GM23248 (cell line): ENCODE measurements at regions not wholly inside any gene's neighbourhood (a gene's known extent, or its start where the extent isn't known, plus 50 kb on each side); places are given as distances from the start of the nearest gene placed in this dataset.

ENCODE experiments used
- DNase-seq: peaks from one replicate; pipeline ENCODE4 v3.0.0-alpha.2; 2015
- H2AFZ ChIP-seq: fragments of 200-600 bp; sonication (generic); 2 replicates; pipeline ENCODE4 v1.6.1; 2016; ENCODE audit warnings: antibody characterized with exemption
- H3F3A ChIP-seq: fragments of 200-600 bp; sonication (generic); 2 replicates; pipeline ENCODE4 v1.6.1; 2016; ENCODE audit warnings: mild to moderate bottlenecking, antibody characterized with exemption, mixed run types; ENCODE audit not compliant: insufficient read depth
- H3K27ac ChIP-seq: fragments of 200-600 bp; sonication (generic); 2 replicates; pipeline ENCODE4 v1.5.1; 2016; ENCODE audit warnings: mild to moderate bottlenecking
- H3K27me3 ChIP-seq: fragments of 200-600 bp; sonication (generic); replicated peaks from 2 replicates; pipeline ENCODE4 v1.6.1; 2016; ENCODE audit warnings: mild to moderate bottlenecking; ENCODE audit not compliant: insufficient read depth
- H3K36me3 ChIP-seq: fragments of 200-600 bp; sonication (generic); 2 replicates; pipeline ENCODE4 v1.6.1; 2016; ENCODE audit warnings: low read depth, mild to moderate bottlenecking
- H3K4me1 ChIP-seq: fragments of 200-600 bp; sonication (generic); 2 replicates; pipeline ENCODE4 v1.6.1; 2016; ENCODE audit warnings: mild to moderate bottlenecking; ENCODE audit not compliant: insufficient read depth
- H3K4me2 ChIP-seq: fragments of 200-600 bp; sonication (generic); one replicate; pipeline ENCODE4 v1.6.1; 2016; ENCODE audit warnings: mild to moderate bottlenecking; ENCODE audit not compliant: unreplicated experiment
- H3K4me3 ChIP-seq: fragments of 200-600 bp; sonication (generic); 2 replicates; pipeline ENCODE4 v1.5.1; 2016; ENCODE audit warnings: mild to moderate bottlenecking
- H3K79me2 ChIP-seq: fragments of 200-600 bp; sonication (generic); 2 replicates; pipeline ENCODE4 v1.6.1; 2016; ENCODE audit warnings: mild to moderate bottlenecking; ENCODE audit not compliant: insufficient read depth
- H3K9ac ChIP-seq: fragments of 200-600 bp; sonication (generic); 2 replicates; pipeline ENCODE4 v1.6.1; 2016; ENCODE audit warnings: mild to moderate bottlenecking
- H3K9me2 ChIP-seq: fragments of 200-600 bp; sonication (generic); 2 replicates; pipeline ENCODE4 v1.6.1; 2016; ENCODE audit warnings: mixed run types, mild to moderate bottlenecking, moderate library complexity; ENCODE audit not compliant: insufficient read depth
- H3K9me3 ChIP-seq: fragments of 200-600 bp; sonication (generic); one replicate; pipeline ENCODE4 v1.6.1; 2017; ENCODE audit warnings: low read depth
- H4K20me1 ChIP-seq: fragments of 200-600 bp; sonication (generic); 2 replicates; pipeline ENCODE4 v1.6.0; 2016; ENCODE audit not compliant: insufficient read depth
- EZH2 ChIP-seq: fragments of 200-600 bp; sonication (generic); IDR thresholded peaks from 2 replicates; pipeline ENCODE4 v1.6.1; 2018; ENCODE audit warnings: antibody characterized with exemption, mild to moderate bottlenecking; ENCODE audit not compliant: insufficient read depth, poor library complexity, severe bottlenecking
- EZH2phosphoT487 ChIP-seq: fragments of 200-600 bp; sonication (generic); IDR thresholded peaks from 2 replicates; pipeline ENCODE4 v1.6.1; 2018; ENCODE audit warnings: antibody characterized with exemption, moderate library complexity, mild to moderate bottlenecking, low read depth; ENCODE audit not compliant: insufficient read depth
- WGBS, 2 experiments: methylation state at CpG; one replicate each; pipeline ENCODE4 v1.1.6; 2015 to 2017; ENCODE audit warnings: low lambda C conversion rate in 2 of 2, low coverage in 1 of 2; ENCODE audit errors: missing lambda C conversion rate in 2 of 2; 5-methylcytosine and 5-hydroxymethylcytosine counted together
- in situ Hi-C: fragments of 300-500 bp; cut with MboI; formaldehyde crosslinking; loops from 2 replicates; pipeline ENCODE4 v1.15.0; 2020

DNA sequence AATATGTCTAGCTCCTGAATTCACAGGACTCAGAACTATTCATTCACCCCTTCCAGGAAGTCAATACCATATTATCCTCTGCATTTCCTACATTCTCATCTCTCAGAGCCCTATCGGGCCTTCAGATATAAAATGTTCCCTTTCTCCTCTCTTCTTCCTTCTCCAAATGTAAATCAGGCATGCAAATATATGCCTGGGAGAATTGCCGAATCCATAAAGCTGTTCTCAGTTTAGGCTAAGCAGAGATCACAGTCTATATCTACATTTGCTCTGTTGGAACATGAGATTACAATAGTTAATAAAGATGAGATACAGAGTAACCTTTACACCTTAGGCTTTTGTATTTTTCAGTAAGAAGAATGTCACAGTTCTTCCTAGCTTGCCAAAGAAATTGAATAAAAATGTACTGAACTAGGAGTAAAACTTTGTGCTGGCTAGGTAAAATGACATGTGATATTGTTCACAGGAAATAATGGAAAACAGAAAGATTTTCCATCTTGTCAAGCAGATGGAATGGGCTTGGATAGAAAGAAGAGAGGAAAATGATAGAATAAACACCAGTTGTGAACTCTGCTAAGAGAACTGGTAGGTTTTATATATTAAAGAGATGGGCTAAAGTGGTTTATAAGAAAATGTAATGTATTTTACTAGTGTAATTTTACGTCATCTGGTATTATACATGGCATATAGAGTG is 161.5 kb downstream of the NRIP1 start:
- 94 to 98% methylated on average over 3 of the region's 3 CpGs for WGBS, 2 experiments
- no peak for TF ChIP-seq EZH2
- TF ChIP-seq EZH2phosphoT487: no peak
- Histone ChIP-seq H4K20me1 (no peaks in the 10 kb centered on the region), H2AFZ (no peak overlapping the region), H3K9ac (no peak overlapping the region), H3K27me3 (no peaks in the 10 kb centered on the region), H3K4me3 (no peak overlapping the region), H3K4me2 (no peak overlapping the region), H3F3A (peaks cover 32% of the 10 kb centered on the region), H3K9me2 (no peaks in the 10 kb centered on the region), H3K79me2 (no peaks in the 10 kb centered on the region), H3K36me3 (no peaks in the 10 kb centered on the region), H3K9me3 (no peaks in the 10 kb centered on the region), H3K27ac (no peak overlapping the region), H3K4me1 (peaks cover 26% of the 10 kb centered on the region)
- no peak for DNase-seq
- in situ Hi-C loops: no loop called here

DNA sequence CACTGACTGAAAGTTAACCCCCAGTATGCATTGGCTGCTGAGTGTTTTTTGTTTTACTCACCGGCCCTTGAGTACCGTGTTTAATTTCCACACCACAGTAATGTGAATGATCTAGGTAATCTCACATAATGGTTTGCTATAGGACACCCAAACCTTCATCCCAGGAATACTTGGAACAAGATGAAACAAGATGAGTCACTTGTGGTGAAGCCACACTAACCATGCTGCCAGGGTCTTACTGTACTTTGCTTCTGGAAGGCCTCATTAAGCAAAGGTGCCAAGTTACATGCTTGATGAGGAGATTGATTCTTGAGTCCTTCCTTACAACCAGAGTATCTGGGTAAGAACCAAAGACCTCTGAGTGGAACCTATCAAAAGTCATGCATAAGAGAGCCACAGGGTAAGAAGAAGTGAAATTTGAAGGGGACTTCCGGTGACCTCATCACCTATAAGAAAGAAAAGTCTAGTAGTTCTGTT is 163.3 kb downstream of the NRIP1 start:
- Histone ChIP-seq H3K4me1 (peaks cover 26% of the 10 kb centered on the region), H4K20me1 (no peaks in the 10 kb centered on the region), H3K9me3 (no peaks in the 10 kb centered on the region), H3K4me2 (peak overlapping the region; percentile 68), H3K36me3 (no peaks in the 10 kb centered on the region), H3K27me3 (no peaks in the 10 kb centered on the region), H2AFZ (0 out of 2 replicates have a peak overlapping the region, but pooled peaks have one; percentile 73), H3K9ac (no peak overlapping the region), H3K79me2 (no peaks in the 10 kb centered on the region), H3K4me3 (no peak overlapping the region), H3K9me2 (no peaks in the 10 kb centered on the region), H3F3A (peaks cover 32% of the 10 kb centered on the region), H3K27ac (no peak overlapping the region)
- in situ Hi-C loops: no loop called here
- peak; percentile 43 for DNase-seq
- WGBS, 2 experiments: 40 to 47% methylated on average over 3 of the region's 3 CpGs
- TF ChIP-seq EZH2phosphoT487 (no peak), EZH2 (no peak)

DNA sequence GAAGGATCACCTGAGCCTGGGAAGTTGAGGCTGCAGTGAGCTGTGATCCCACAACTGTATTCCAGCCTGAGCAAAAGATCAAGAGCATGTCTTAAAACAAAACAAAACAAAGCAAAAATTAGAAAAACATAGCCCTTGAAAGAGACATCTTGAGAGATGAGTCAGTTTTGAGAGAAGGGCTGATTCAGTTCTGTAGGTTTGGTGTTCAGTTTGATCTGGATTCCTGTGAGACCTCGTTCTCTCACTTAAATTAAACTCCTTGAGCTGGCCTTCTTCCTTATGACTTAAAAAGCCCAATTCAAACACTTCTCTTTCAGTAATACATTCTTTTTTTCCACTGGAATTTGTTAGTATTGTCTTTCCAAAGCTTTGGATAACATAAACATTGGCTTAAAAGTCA is 164.2 kb downstream of the NRIP1 start:
- H3K9ac ChIP-seq: peak overlapping the region; percentile 17; the same call in 1 of the 2 replicates
- H3K36me3 ChIP-seq: no peaks in the 10 kb centered on the region
- H3K4me1 ChIP-seq: peaks cover 26% of the 10 kb centered on the region
- H3K27me3 ChIP-seq: no peaks in the 10 kb centered on the region
- TF ChIP-seq EZH2 (no peak), EZH2phosphoT487 (no peak)
- in situ Hi-C loops: no loop called here
- H3K27ac ChIP-seq: peak overlapping the region; percentile 66
- H3K79me2 ChIP-seq: no peaks in the 10 kb centered on the region
- H3K9me2 ChIP-seq: no peaks in the 10 kb centered on the region
- no peaks in the 10 kb centered on the region for H4K20me1 ChIP-seq
- 3 to 4% methylated on average over 1 of the region's 1 CpG for WGBS, 2 experiments
- peak; percentile 71 for DNase-seq
- H3K4me3 ChIP-seq: peak overlapping the region; percentile 19; the same call in 1 of the 2 replicates
- H3K9me3 ChIP-seq: no peaks in the 10 kb centered on the region
- H3K4me2 ChIP-seq: peak overlapping the region; percentile 68
- peak overlapping the region; percentile 73 for H2AFZ ChIP-seq
- peaks cover 32% of the 10 kb centered on the region for H3F3A ChIP-seq

DNA sequence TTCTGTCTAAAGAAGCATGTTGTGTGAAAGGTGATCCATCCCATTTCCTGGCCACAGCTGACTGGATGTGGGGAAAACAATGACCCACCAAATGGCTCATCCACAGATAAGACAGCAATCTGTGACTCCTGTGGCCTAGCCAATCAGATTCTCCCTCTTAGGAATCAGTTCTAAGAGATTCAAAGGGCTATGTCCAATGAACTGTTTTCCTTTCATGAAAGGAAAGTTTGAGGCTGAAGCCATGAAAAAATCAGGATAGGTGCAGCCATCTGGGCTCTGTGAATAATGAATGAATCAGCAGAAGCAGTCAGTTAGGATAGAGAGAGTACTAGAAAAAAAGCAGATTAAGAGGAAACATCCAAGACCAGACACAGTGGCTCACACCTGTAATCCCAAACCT is 164.7 kb downstream of the NRIP1 start:
- Histone ChIP-seq H3K4me1 (peaks cover 26% of the 10 kb centered on the region), H3K36me3 (no peaks in the 10 kb centered on the region), H3K9ac (peak overlapping the region; percentile 17; the same call in 1 of the 2 replicates), H3K9me3 (no peaks in the 10 kb centered on the region), H4K20me1 (no peaks in the 10 kb centered on the region), H3F3A (peaks cover 32% of the 10 kb centered on the region), H3K4me3 (peak overlapping the region; percentile 19; the same call in 1 of the 2 replicates), H3K27me3 (no peaks in the 10 kb centered on the region), H3K9me2 (peaks cover 3% of the 10 kb centered on the region; the same call in 1 of the 2 replicates), H3K79me2 (no peaks in the 10 kb centered on the region), H3K27ac (peak overlapping the region; percentile 66), H2AFZ (peak overlapping the region; percentile 73), H3K4me2 (peak overlapping the region; percentile 68)
- peak; percentile 71 for DNase-seq
- TF ChIP-seq EZH2 (no peak), EZH2phosphoT487 (no peak)
- in situ Hi-C loops: no loop called here
